GM23338 (cell line): ENCODE measurements at regions not wholly inside any gene's neighbourhood (a gene's known extent, or its start where the extent isn't known, plus 50 kb on each side); places are given as distances from the start of the nearest gene placed in this dataset.

Experiments
- EZH2 ChIP-seq: fragments of 200-600 bp; sonication (generic); IDR thresholded peaks from one replicate; pipeline ENCODE4 v1.8.0; 2017; ENCODE audit warnings: antibody characterized with exemption, mild to moderate bottlenecking, low read depth; ENCODE audit not compliant: unreplicated experiment
- EZH2phosphoT487 ChIP-seq: fragments of 200-600 bp; sonication (generic); IDR thresholded peaks from one replicate; pipeline ENCODE4 v1.8.1; 2018; ENCODE audit warnings: antibody characterized with exemption; ENCODE audit not compliant: unreplicated experiment
- ZNF114 ChIP-seq: fragments of 250-450 bp; sonication (Bioruptor Pico); IDR thresholded peaks from 2 replicates; pipeline ENCODE4 v1.5.0; 2020; ENCODE audit warnings: mild to moderate bottlenecking, moderate library complexity
- TF ChIP-seq, protein P1 (sequence below): fragments of 250-450 bp; sonication (Bioruptor Pico); IDR thresholded peaks from 2 replicates; pipeline ENCODE4 v1.5.0; 2020; ENCODE audit warnings: mild to moderate bottlenecking, moderate library complexity
- TF ChIP-seq, protein P2 (sequence below), 2 experiments: fragments of 200-600 bp in 1 of 2; sonication (generic) in 1 of 2; conservative IDR thresholded peaks; 2 replicates each; pipeline versions ENCODE4 v1.5.1 to v1.6.1; 2016 to 2017; ENCODE audit warnings: antibody characterized with exemption in 2 of 2, low read depth in 2 of 2, mild to moderate bottlenecking in 2 of 2, moderate library complexity in 1 of 2
- TF ChIP-seq, protein P3 (sequence below): IDR thresholded peaks from 2 replicates; pipeline ENCODE4 v1.6.1; 2016; ENCODE audit warnings: antibody characterized with exemption

GRCh38 chr7:376306-377079 lies 86.5 kb downstream of the FOXL3 start (continued):
- TF ChIP-seq, protein P1, sequence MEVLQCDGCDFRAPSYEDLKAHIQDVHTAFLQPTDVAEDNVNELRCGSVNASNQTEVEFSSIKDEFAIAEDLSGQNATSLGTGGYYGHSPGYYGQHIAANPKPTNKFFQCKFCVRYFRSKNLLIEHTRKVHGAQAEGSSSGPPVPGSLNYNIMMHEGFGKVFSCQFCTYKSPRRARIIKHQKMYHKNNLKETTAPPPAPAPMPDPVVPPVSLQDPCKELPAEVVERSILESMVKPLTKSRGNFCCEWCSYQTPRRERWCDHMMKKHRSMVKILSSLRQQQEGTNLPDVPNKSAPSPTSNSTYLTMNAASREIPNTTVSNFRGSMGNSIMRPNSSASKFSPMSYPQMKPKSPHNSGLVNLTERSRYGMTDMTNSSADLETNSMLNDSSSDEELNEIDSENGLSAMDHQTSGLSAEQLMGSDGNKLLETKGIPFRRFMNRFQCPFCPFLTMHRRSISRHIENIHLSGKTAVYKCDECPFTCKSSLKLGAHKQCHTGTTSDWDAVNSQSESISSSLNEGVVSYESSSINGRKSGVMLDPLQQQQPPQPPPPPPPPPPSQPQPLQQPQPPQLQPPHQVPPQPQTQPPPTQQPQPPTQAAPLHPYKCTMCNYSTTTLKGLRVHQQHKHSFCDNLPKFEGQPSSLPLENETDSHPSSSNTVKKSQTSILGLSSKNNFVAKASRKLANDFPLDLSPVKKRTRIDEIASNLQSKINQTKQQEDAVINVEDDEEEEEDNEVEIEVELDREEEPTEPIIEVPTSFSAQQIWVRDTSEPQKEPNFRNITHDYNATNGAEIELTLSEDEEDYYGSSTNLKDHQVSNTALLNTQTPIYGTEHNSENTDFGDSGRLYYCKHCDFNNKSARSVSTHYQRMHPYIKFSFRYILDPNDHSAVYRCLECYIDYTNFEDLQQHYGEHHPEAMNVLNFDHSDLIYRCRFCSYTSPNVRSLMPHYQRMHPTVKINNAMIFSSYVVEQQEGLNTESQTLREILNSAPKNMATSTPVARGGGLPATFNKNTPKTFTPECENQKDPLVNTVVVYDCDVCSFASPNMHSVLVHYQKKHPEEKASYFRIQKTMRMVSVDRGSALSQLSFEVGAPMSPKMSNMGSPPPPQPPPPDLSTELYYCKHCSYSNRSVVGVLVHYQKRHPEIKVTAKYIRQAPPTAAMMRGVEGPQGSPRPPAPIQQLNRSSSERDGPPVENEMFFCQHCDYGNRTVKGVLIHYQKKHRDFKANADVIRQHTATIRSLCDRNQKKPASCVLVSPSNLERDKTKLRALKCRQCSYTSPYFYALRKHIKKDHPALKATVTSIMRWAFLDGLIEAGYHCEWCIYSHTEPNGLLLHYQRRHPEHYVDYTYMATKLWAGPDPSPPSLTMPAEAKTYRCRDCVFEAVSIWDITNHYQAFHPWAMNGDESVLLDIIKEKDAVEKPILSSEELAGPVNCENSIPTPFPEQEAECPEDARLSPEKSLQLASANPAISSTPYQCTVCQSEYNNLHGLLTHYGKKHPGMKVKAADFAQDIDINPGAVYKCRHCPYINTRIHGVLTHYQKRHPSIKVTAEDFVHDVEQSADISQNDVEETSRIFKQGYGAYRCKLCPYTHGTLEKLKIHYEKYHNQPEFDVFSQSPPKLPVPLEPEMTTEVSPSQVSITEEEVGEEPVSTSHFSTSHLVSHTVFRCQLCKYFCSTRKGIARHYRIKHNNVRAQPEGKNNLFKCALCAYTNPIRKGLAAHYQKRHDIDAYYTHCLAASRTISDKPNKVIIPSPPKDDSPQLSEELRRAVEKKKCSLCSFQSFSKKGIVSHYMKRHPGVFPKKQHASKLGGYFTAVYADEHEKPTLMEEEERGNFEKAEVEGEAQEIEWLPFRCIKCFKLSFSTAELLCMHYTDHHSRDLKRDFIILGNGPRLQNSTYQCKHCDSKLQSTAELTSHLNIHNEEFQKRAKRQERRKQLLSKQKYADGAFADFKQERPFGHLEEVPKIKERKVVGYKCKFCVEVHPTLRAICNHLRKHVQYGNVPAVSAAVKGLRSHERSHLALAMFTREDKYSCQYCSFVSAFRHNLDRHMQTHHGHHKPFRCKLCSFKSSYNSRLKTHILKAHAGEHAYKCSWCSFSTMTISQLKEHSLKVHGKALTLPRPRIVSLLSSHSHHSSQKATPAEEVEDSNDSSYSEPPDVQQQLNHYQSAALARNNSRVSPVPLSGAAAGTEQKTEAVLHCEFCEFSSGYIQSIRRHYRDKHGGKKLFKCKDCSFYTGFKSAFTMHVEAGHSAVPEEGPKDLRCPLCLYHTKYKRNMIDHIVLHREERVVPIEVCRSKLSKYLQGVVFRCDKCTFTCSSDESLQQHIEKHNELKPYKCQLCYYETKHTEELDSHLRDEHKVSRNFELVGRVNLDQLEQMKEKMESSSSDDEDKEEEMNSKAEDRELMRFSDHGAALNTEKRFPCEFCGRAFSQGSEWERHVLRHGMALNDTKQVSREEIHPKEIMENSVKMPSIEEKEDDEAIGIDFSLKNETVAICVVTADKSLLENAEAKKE (CRISPR knock-in tag) = no peak
- no peak for TF ChIP-seq ZNF114 (CRISPR knock-in tag)
- TF ChIP-seq, protein P2, sequence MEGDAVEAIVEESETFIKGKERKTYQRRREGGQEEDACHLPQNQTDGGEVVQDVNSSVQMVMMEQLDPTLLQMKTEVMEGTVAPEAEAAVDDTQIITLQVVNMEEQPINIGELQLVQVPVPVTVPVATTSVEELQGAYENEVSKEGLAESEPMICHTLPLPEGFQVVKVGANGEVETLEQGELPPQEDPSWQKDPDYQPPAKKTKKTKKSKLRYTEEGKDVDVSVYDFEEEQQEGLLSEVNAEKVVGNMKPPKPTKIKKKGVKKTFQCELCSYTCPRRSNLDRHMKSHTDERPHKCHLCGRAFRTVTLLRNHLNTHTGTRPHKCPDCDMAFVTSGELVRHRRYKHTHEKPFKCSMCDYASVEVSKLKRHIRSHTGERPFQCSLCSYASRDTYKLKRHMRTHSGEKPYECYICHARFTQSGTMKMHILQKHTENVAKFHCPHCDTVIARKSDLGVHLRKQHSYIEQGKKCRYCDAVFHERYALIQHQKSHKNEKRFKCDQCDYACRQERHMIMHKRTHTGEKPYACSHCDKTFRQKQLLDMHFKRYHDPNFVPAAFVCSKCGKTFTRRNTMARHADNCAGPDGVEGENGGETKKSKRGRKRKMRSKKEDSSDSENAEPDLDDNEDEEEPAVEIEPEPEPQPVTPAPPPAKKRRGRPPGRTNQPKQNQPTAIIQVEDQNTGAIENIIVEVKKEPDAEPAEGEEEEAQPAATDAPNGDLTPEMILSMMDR (conservative IDR thresholded peaks at IDR 0.05; ENCODE audit: low read depth in 2 of 2) = no peak
- TF ChIP-seq, protein P3, sequence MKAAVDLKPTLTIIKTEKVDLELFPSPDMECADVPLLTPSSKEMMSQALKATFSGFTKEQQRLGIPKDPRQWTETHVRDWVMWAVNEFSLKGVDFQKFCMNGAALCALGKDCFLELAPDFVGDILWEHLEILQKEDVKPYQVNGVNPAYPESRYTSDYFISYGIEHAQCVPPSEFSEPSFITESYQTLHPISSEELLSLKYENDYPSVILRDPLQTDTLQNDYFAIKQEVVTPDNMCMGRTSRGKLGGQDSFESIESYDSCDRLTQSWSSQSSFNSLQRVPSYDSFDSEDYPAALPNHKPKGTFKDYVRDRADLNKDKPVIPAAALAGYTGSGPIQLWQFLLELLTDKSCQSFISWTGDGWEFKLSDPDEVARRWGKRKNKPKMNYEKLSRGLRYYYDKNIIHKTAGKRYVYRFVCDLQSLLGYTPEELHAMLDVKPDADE = no peak
- no peak for TF ChIP-seq EZH2
- no peak for TF ChIP-seq EZH2phosphoT487
